HG03520 (cell line): ENCODE measurements at regions not wholly inside any gene's neighbourhood (a gene's known extent, or its start where the extent isn't known, plus 50 kb on each side); places are given as distances from the start of the nearest gene placed in this dataset.
"Not testable (repeated sequence)": the region's sequence is repeated elsewhere in the genome, so short reads cannot be mapped to it uniquely, and the experiment has no call there.

Experiments used
- ATAC-seq: cut with Tn5 transposase; IDR thresholded peaks from one replicate; pipeline ENCODE4 v1.9.1; 2021; ENCODE audit warnings: mild to moderate bottlenecking, moderate library complexity; ENCODE audit not compliant: unreplicated experiment

DNA sequence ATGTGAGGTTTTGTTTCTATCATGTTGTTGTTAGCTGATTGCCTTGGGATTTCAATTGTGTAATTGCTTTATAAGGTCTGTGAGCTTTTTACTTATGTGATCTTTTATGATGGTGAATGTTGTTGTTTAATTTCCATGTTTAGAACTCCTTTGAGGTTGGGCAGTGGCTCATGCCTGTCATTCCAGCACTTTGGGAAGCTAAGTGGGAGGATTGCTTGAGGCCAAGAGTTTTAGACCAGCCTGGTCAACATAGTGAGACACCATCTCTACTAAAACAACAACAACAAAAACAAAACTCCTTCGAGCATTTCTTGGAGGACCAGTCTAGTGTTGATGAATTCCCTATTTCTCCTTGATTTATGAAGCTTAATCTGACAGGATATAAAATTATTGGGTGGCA, 102.1 kb upstream of the PMCH start:
- no peak for ATAC-seq

DNA sequence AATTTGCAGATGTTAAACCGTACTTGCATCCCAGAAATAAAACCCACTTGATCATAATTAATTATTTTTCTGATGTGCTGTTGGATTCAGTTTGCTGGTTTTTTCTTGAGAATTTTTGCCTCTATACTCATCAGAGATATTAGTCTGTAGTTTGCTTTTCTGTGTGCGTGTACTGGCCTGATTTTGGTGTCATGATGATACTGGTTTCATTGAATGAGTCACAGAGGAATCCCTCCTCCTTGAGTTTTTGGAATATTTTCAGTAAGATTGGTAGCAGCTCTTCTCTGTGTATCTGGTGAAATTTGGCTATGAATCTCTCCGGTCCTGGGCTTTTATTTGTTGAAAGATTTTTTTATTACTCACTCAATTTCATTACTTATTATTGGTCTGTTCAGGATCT, 100.4 kb upstream of the PMCH start:
- no peak for ATAC-seq

DNA sequence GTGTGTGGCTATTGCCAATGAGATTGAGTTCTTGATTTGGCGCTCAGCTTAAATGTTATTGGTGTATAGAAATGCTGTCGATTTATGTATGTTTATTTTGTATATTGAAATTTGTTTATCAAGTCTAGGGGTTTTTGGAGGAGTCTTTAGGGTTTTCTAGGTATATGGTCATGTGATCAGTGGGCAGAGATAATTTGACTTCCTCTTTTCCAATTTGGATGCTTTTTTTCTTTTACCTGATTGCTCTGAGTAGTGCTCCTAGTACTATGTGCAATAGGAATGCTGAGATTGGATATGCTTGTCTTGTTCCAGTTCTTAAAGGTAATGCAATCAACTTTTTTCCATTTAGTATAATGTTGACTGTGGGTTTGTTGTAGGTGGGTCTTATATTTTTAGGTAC, 99.8 kb upstream of the PMCH start:
- ATAC-seq: no peak

DNA sequence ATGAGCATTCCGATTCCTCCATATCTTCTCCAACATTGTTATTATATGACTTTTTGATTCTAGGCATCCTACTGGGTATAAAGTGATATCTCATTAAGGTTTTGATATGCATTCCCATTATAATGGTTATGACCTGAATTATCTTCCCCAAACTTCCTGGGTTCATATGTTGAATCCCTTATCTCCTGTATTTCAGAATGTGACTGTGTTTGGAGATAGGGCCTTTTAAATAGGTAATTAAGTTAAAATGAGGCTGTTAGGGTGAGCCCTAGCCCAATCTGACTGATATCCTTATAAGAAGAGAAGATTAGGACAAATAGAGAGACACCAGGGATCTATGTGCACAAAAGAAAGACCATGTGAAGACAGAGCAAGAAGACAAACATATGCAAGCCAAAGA, 96.9 kb upstream of the PMCH start:
- ATAC-seq: no peak

DNA sequence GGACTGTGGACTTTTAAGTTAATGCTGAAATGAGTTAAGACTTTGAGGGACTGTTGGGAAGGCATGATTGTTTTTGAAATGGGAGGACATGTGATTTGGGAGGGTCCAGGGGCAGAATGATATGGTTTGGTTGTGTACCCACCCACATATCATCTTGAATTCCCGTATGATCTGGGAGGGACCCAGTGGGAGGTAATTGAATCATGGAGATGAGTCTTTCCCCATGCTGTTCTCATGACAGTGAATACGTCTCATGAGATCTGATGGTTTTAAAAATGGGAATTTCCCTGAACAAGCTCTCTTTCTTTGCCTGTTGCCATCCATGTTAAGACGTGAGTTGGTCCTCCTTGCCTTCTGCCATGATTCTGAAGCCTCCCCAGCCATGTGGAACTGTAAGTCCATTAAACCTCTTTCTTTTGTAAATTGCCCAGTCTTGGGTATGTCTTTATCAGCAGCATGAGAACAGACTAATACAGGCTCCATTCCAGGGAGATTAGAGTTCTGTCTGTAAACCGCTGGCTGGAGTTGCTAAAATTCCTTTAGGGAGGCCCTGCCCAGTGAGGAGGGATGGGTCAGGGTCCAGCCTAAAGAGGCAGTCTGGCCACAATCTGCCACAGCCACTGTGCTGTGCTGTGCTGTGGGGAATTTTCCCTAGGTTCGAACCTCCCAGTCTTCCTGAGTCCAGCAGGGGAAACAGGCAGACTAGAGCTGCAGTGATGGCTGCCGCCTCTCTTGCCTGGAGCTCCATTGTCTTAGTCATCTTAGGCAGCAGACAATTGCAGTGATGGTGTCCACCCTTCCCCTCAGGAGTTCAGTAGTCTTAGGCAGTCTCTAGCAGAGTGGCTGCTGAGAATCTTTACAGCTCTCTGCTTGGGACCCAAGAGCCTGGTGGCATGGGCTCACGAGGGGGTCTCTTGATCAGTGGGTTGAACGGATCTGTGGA, 94.1 kb upstream of the PMCH start:
- not testable (repeated sequence) for ATAC-seq

DNA sequence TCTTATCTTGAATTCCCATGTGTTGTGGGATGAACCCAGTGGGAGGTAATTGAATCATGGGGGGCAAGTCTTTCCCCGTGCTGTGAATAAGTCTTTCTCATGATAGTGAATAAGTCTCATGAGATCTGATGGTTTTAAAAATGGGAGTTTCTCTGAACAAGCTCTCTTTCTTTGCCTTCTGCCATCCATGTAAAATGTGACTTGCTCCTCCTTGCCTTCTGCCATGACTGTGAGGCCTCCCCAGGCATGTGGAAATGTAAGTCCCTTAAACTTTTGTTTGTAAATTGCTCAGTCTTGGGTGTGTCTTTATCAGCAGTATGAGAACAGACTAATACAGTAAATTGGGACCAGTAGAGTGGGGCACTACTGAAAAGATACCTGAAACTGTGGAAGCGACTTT, 92.1 kb upstream of the PMCH start:
- not testable (repeated sequence) for ATAC-seq

DNA sequence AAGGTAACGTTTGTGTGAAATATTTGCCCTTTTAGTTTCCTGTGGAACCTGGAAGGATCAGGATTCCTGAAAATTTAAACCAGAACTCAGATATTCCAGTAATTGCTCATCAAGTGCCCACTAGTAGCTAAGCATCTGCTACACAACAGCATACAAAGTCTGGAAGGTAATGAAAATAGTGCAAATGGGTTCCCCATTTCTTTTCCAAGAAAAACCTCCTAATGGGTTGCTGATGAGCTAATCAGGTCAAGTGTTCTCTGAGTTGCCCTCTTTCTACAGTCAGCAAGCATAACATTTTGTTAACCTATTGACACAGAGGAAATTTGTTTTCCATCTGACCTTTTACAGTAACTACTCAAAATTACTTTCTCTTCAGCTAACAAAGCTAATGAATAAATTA, 83.6 kb upstream of the PMCH start:
- no peak for ATAC-seq

DNA sequence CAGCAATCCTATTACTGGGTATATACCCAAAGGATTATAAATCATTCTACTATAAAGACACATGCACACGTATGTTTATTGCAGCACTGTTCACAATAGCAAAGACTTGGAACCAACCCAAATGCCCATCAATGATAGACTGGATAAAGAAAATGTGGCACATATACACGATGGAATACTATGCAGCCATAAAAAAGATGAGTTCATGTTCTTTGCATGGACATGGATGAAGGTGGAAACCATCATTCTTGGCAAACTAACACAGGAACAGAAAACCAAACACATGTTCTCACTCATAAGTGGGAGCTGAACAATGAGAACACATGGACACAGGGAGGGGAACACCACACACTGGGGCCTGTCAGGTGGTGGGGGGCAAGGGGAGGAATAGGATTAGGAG, 58.1 kb upstream of the PMCH start:
- ATAC-seq: not testable (repeated sequence)

DNA sequence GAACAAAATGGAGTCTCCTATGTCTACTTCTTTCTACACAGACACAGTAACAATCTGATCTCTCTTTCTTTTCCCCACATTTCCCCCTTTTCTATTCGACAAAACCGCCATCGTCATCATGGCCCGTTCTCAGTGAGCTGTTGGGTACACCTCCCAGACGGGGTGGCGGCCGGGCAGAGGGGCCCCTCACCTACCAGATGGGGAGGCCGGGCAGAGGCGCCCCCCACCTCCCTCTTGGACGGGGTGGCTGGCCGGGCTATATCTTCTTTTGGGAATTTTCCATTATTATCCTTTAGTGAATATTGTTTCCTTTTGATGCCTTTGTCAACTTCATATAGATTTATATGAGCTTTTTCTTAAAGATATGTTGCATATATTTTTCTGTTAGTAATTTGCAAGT, 53.4 kb upstream of the PMCH start:
- ATAC-seq: not testable (repeated sequence)

DNA sequence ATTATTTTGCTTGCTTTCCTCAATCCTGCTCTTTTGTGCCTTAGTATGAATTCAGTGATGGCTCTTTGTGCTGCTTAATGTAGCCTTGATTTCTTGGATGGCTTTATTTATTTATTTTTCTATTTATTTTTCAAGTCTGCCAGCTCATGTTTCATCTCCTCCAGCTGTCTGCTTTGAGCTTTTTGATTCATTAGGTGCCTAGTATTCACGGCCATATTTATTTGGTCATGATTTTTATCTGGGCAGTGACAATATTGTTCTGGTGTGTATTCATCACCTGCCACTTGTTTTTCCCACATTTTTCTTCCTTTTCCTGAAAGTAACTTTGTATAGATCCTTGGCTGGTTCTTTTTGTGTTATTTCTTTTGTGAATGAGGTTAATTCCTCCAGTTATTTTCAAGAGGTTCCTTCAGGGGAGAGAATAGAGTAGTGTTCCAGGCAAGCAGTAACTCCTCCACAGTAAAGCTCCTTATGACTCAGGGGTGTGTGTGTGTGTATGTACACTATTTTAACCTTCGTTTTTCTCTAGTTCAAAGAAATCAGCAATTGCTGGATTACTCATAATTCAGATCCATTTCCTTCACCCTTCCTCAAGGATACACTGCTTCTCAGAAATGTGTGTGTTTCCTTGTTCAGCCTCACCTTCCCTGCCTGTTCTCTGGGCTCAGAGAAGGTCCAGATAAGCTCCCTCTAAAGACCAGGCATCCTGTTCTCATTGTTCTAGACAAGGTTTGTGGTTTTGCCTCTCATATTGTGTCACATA, 51.6 kb upstream of the PMCH start:
- no peak for ATAC-seq
